Liver (tissue), 7 donors: ENCODE measurements at regions not wholly inside any gene's neighbourhood (a gene's known extent, or its start where the extent isn't known, plus 50 kb on each side); places are given as distances from the start of the nearest gene placed in this dataset.

Experiments
- DNase-seq: peaks from one replicate; pipeline ENCODE4 v3.0.0-alpha.2; 2017; ENCODE audit warnings: low spot score
- H3K27ac ChIP-seq, 2 donors: one replicate each; pipeline ENCODE4 v1.7.0; 2013; ENCODE audit warnings: inconsistent platforms in 2 of 2, low read length in 2 of 2, control low read depth in 1 of 2, low read depth in 1 of 2, mild to moderate bottlenecking in 1 of 2
- H3K27me3 ChIP-seq, 4 donors: one replicate each; pipeline versions ENCODE4 v1.6.1 to v1.7.0; 2013; ENCODE audit warnings: low read length in 3 of 4, inconsistent platforms in 1 of 4, mild to moderate bottlenecking in 1 of 4, moderate library complexity in 1 of 4; ENCODE audit not compliant: control insufficient read depth in 4 of 4, insufficient read depth in 4 of 4
- H3K36me3 ChIP-seq, 4 donors: one replicate each; pipeline versions ENCODE4 v1.6.1 to v1.7.0; 2013; ENCODE audit warnings: low read length in 3 of 4, mild to moderate bottlenecking in 3 of 4, low read depth in 1 of 4, moderate library complexity in 1 of 4; ENCODE audit not compliant: control insufficient read depth in 4 of 4, insufficient read depth in 3 of 4
- H3K4me1 ChIP-seq, 4 donors: one replicate each; pipeline versions ENCODE4 v1.6.1 to v1.7.0; 2013; ENCODE audit warnings: low read length in 3 of 4, mild to moderate bottlenecking in 3 of 4, moderate library complexity in 1 of 4; ENCODE audit not compliant: control insufficient read depth in 4 of 4, insufficient read depth in 4 of 4
- H3K4me3 ChIP-seq, 3 donors: one replicate each; pipeline versions ENCODE4 v1.6.1 to v1.7.0; 2013; ENCODE audit warnings: low read length in 3 of 3, control low read depth in 1 of 3, low read depth in 1 of 3, mild to moderate bottlenecking in 1 of 3
- H3K9ac ChIP-seq, 2 donors: one replicate each; pipeline ENCODE4 v1.7.0; 2013; ENCODE audit warnings: low read length in 2 of 2, mild to moderate bottlenecking in 2 of 2, moderate library complexity in 2 of 2, control low read depth in 1 of 2, low read depth in 1 of 2
- H3K9me3 ChIP-seq, 4 donors: one replicate each; pipeline versions ENCODE4 v1.6.1 to v1.7.0; 2013; ENCODE audit warnings: low read length in 3 of 4; ENCODE audit not compliant: control insufficient read depth in 4 of 4
- EGR1 ChIP-seq, 2 donors: IDR thresholded peaks; 2 replicates each; pipeline ENCODE4 v1.6.1; 2016 to 2018; ENCODE audit warnings: antibody characterized with exemption in 2 of 2, low read depth in 2 of 2
- FOXA1 ChIP-seq: IDR thresholded peaks from 2 replicates; pipeline ENCODE4 v1.6.1; 2016; ENCODE audit warnings: antibody characterized with exemption
- FOXA2 ChIP-seq: IDR thresholded peaks from 2 replicates; pipeline ENCODE4 v1.6.1; 2016; ENCODE audit warnings: antibody characterized with exemption
- GABPA ChIP-seq, 2 donors: IDR thresholded peaks in 1 of 2; conservative IDR thresholded peaks in 1 of 2; 2 replicates each; pipeline ENCODE4 v1.6.1; 2016; ENCODE audit warnings: antibody characterized with exemption in 2 of 2, mild to moderate bottlenecking in 1 of 2, moderate library complexity in 1 of 2
- HNF4A ChIP-seq, 2 donors: conservative IDR thresholded peaks; 2 replicates each; pipeline ENCODE4 v1.6.1; 2016; ENCODE audit warnings: antibody characterized with exemption in 2 of 2, mild to moderate bottlenecking in 2 of 2
- HNF4G ChIP-seq: IDR thresholded peaks from 2 replicates; pipeline ENCODE4 v1.6.1; 2016; ENCODE audit warnings: antibody characterized with exemption
- JUND ChIP-seq, 2 donors: IDR thresholded peaks; 2 replicates each; pipeline ENCODE4 v1.6.1; 2016; ENCODE audit warnings: antibody characterized with exemption in 2 of 2
- NR2F2 ChIP-seq: IDR thresholded peaks from 2 replicates; pipeline ENCODE4 v1.6.1; 2016; ENCODE audit warnings: antibody characterized with exemption
- RAD21 ChIP-seq, 2 donors: IDR thresholded peaks; 2 replicates each; pipeline ENCODE4 v1.6.1; 2016; ENCODE audit warnings: antibody characterized with exemption in 2 of 2, mild to moderate bottlenecking in 2 of 2
- TAF1 ChIP-seq: conservative IDR thresholded peaks from 2 replicates; pipeline ENCODE4 v1.6.1; 2016; ENCODE audit warnings: antibody characterized with exemption, mild to moderate bottlenecking
- WGBS: extraction: QIAGEN DNeasy Blood & Tissue Kit; methylation state at CpG from one replicate; pipeline ENCODE4 v1.1.7; 2013; 5-methylcytosine and 5-hydroxymethylcytosine counted together
- TF ChIP-seq, protein P1 (sequence below): IDR thresholded peaks from 2 replicates; pipeline ENCODE4 v1.6.1; 2016; ENCODE audit warnings: antibody characterized with exemption
- TF ChIP-seq, protein P2 (sequence below): IDR thresholded peaks from 2 replicates; pipeline ENCODE4 v1.6.1; 2016; ENCODE audit warnings: antibody characterized with exemption
- TF ChIP-seq, protein P3 (sequence below): IDR thresholded peaks from 2 replicates; pipeline ENCODE4 v1.6.1; 2016; ENCODE audit warnings: antibody characterized with exemption
- donor health status: healthy.
- donor health status: healthy.
- donor health status: healthy.
- donor health status: healthy.

DNA sequence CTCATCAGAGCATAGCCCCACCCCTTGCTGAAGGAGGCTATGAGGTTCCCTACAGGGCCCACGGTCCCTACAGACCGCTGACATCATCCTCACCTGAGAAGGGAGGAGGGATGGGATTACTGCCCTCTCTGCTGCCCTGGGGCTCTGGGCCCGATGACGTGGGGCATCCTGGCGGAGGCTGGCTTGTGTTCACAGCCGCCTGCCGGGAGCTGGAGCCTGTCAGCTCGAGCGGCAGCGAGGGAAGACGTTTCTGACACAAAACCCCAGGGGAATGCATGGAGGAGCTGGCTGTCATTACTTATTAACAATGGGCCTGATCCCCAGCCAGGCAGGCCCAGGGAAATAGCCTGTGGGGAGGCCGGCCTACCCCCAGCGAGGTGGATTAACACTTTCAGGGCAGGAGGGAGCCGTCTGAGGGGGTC, 106.6 kb upstream of the ATP6AP2 start:
- WGBS: 23% methylated on average over 14 of the region's 14 CpGs

DNA sequence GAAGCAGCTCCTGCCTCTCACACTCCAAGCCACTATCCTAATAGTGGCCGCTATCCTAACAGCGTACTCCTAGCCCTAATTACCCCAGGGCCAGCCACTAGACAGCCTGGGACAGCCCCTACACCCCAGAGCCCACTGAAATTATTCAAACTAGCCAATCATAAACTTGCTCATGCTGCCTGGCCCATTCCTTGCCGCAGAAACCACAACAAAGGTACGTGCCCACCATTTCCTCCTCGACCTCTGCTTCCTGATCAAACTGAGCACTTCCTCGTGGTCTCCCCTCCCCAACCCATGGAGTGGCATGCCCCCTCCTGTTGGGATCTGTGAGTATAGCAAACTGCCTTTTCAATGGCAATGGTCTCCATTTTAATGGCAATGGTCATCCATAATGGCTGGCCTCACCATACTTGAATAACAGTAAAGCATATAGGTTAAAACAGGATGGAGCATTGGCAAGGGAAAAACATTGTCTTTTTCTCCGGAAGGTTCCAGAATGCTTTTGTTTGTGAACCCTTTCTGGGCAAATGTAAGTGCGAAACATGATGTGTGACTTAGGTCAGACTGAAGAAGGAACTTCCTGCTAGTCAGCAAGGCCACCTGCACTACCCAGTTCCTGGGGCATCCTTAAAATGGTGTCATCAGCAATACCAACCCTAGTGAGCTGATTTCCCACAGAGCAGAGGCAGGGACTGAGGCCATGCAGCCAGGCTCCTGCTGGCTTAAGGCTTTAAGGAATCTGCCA, 107.1 kb upstream of the ATP6AP2 start:
- Histone ChIP-seq H3K27me3 (no peaks in the 10 kb centered on the region), H3K27ac (no peak overlapping the region), H3K4me3 (no peak overlapping the region), H3K9ac (no peak overlapping the region), H3K9me3 (no peaks in the 10 kb centered on the region), H3K36me3 (no peaks in the 10 kb centered on the region), H3K4me1 (peaks cover 0 to 4% (median 1%) of the 10 kb centered on the region in 4 donors)
- TF ChIP-seq RAD21 (IDR thresholded peaks at IDR 0.05) (no peak), JUND (IDR thresholded peaks at IDR 0.05) (no peak), HNF4G (no peak), HNF4A (conservative IDR thresholded peaks at IDR 0.05) (no peak), EGR1 (IDR thresholded peaks at IDR 0.05; ENCODE audit: low read depth in 2 of 2) (no peak)
- TF ChIP-seq, protein P1, sequence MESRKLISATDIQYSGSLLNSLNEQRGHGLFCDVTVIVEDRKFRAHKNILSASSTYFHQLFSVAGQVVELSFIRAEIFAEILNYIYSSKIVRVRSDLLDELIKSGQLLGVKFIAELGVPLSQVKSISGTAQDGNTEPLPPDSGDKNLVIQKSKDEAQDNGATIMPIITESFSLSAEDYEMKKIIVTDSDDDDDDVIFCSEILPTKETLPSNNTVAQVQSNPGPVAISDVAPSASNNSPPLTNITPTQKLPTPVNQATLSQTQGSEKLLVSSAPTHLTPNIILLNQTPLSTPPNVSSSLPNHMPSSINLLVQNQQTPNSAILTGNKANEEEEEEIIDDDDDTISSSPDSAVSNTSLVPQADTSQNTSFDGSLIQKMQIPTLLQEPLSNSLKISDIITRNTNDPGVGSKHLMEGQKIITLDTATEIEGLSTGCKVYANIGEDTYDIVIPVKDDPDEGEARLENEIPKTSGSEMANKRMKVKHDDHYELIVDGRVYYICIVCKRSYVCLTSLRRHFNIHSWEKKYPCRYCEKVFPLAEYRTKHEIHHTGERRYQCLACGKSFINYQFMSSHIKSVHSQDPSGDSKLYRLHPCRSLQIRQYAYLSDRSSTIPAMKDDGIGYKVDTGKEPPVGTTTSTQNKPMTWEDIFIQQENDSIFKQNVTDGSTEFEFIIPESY: no peak
- 87% methylated on average over 8 of the region's 8 CpGs for WGBS
- DNase-seq: no peak

More for the DNA sequence above, 106.6 kb upstream of the ATP6AP2 start:
- DNase-seq: peak; percentile 32
- TF ChIP-seq TAF1 (no peak), FOXA2 (no peak), NR2F2 (no peak), HNF4A (conservative IDR thresholded peaks at IDR 0.05) (no peak), EGR1 (IDR thresholded peaks at IDR 0.05; ENCODE audit: low read depth in 2 of 2) (no peak)
- TF ChIP-seq, protein P1: no peak
- TF ChIP-seq, protein P2, sequence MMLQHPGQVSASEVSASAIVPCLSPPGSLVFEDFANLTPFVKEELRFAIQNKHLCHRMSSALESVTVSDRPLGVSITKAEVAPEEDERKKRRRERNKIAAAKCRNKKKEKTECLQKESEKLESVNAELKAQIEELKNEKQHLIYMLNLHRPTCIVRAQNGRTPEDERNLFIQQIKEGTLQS: no peak
- Histone ChIP-seq H3K9ac (no peak overlapping the region), H3K4me3 (no peak overlapping the region), H3K9me3 (no peaks in the 10 kb centered on the region), H3K4me1 (peaks cover 0 to 4% (median 1%) of the 10 kb centered on the region in 4 donors), H3K36me3 (no peaks in the 10 kb centered on the region), H3K27me3 (peaks cover 0 to 1% (median 0%) of the 10 kb centered on the region in 4 donors), H3K27ac (no peak overlapping the region)

DNA sequence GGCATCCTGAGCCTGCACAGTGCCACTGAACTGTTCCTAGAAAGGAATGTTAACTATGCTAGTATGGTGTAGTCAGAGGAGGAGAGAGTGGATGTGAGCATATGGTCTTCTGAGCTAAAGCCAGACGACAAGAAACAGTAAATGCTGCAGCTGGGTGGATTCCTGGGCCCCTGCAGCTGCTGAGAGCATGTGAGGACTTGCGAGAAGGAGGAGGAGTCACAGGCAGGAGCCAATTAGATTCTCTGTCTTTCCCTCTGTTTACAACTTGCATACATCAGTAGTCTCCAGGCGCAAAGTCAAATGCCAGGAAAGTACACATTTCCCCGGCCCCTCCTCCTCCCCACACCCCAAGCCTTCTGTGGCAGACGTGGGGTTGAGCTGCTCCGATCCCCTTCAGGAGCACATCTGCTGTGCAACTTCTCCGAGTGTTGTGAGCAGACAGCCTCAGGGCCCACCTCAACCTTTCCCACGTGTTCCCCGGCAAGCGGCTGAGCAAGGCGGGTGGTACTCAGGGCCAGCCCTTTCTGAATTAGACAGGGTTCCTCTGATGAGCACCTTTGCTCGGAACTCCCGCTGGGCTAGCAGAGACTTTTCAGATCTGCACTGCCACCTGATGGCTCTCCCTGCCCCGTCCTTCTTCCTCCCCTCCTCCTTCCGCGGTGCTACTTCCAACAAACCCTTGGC, 108.7 kb upstream of the ATP6AP2 start:
- Histone ChIP-seq H3K4me3 (no peak overlapping the region), H3K27me3 (no peaks in the 10 kb centered on the region), H3K9ac (no peak overlapping the region), H3K4me1 (peaks cover 0 to 4% (median 1%) of the 10 kb centered on the region in 4 donors), H3K36me3 (no peaks in the 10 kb centered on the region), H3K27ac (no peak overlapping the region), H3K9me3 (no peaks in the 10 kb centered on the region)
- 31% methylated on average over 16 of the region's 16 CpGs for WGBS
- DNase-seq: peak; percentile 32
- no peak for TF ChIP-seq FOXA1
- TF ChIP-seq, protein P3, sequence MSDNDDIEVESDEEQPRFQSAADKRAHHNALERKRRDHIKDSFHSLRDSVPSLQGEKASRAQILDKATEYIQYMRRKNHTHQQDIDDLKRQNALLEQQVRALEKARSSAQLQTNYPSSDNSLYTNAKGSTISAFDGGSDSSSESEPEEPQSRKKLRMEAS: no peak
- TF ChIP-seq TAF1: no peak
- TF ChIP-seq GABPA (IDR thresholded peaks at IDR 0.05 in 1 of 2, conservative IDR thresholded peaks at IDR 0.05 in 1 of 2): no peak
- TF ChIP-seq RAD21 (IDR thresholded peaks at IDR 0.05): no peak
- no peak for TF ChIP-seq HNF4G
